ENCODE measurements at regions not wholly inside any gene's neighbourhood (a gene's known extent, or its start where the extent isn't known, plus 50 kb on each side); places are given as distances from the start of the nearest gene placed in this dataset.

GRCh38 chr4:164441109-164441508 is 312.8 kb upstream of the SMIM31 start:
- H3K4me3 ChIP-seq (ENCODE audit: low read depth in 1 of 3, low read length in 3 of 3): no peak overlapping the region
- 92 to 96% (median 94%) methylated on average over 1 of the region's 1 CpG for WGBS, 3 donors
- H3K9me3 ChIP-seq (ENCODE audit: control insufficient read depth in 2 of 2, insufficient read depth in 1 of 2, low read depth in 1 of 2, low read length in 1 of 2): no peaks in the 10 kb centered on the region
- H3K27me3 ChIP-seq (ENCODE audit: control insufficient read depth in 3 of 3, insufficient read depth in 3 of 3, low read length in 3 of 3): no peaks in the 10 kb centered on the region
- FAIRE-seq: no peak
- no peak overlapping the region for H3K27ac ChIP-seq (ENCODE audit: low read depth in 1 of 3, low read length in 2 of 3)
- H3K36me3 ChIP-seq (ENCODE audit: control insufficient read depth in 3 of 3, insufficient read depth in 2 of 3, low read depth in 1 of 3, low read length in 3 of 3): no peaks in the 10 kb centered on the region
- H3K4me1 ChIP-seq (ENCODE audit: control insufficient read depth in 3 of 3, insufficient read depth in 2 of 3, low read depth in 1 of 3, low read length in 2 of 3): no peaks in the 10 kb centered on the region
- DNase-seq: no peak

DNA sequence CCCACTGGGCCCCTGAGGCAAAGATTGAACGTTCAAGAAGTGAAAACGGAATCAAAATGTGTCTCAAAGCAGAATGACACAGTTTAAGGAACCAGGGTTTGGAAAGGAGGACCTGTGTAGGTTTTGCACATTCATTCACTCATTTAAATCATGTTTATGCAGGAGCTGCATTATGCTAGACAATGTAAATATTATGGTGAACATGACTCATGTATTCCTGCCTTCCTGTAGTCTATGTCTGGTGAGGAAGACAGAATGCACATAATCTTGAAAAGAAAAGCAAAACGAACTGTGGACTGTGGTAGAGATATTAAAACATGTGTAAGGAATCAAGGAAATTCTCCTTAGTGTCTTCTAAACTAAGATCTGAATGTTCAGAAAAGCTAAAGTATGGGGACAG is 311.8 kb upstream of the SMIM31 start:
- FAIRE-seq (no peak), DNase-seq (no peak)
- Histone ChIP-seq H3K36me3 (ENCODE audit: control insufficient read depth in 3 of 3, insufficient read depth in 2 of 3, low read depth in 1 of 3, low read length in 3 of 3) (no peaks in the 10 kb centered on the region), H3K27me3 (ENCODE audit: control insufficient read depth in 3 of 3, insufficient read depth in 3 of 3, low read length in 3 of 3) (no peaks in the 10 kb centered on the region), H3K4me1 (ENCODE audit: control insufficient read depth in 3 of 3, insufficient read depth in 2 of 3, low read depth in 1 of 3, low read length in 2 of 3) (no peaks in the 10 kb centered on the region), H3K9me3 (ENCODE audit: control insufficient read depth in 2 of 2, insufficient read depth in 1 of 2, low read depth in 1 of 2, low read length in 1 of 2) (no peaks in the 10 kb centered on the region), H3K4me3 (ENCODE audit: low read depth in 1 of 3, low read length in 3 of 3) (no peak overlapping the region), H3K27ac (ENCODE audit: low read depth in 1 of 3, low read length in 2 of 3) (no peak overlapping the region)
- WGBS, 3 donors: 42 to 45% (median 45%) methylated on average over 3 of the region's 3 CpGs

GRCh38 chr4:164446516-164446915 is 307.4 kb upstream of the SMIM31 start:
- H3K4me3 ChIP-seq (ENCODE audit: low read depth in 1 of 3, low read length in 3 of 3): no peak overlapping the region
- no peak for DNase-seq
- no peak overlapping the region for H3K27ac ChIP-seq (ENCODE audit: low read depth in 1 of 3, low read length in 2 of 3)
- H3K4me1 ChIP-seq (ENCODE audit: control insufficient read depth in 3 of 3, insufficient read depth in 2 of 3, low read depth in 1 of 3, low read length in 2 of 3): no peaks in the 10 kb centered on the region
- H3K27me3 ChIP-seq (ENCODE audit: control insufficient read depth in 3 of 3, insufficient read depth in 3 of 3, low read length in 3 of 3): no peaks in the 10 kb centered on the region
- H3K9me3 ChIP-seq (ENCODE audit: control insufficient read depth in 2 of 2, insufficient read depth in 1 of 2, low read depth in 1 of 2, low read length in 1 of 2): no peaks in the 10 kb centered on the region
- no peak for FAIRE-seq
- no peaks in the 10 kb centered on the region for H3K36me3 ChIP-seq (ENCODE audit: control insufficient read depth in 3 of 3, insufficient read depth in 2 of 3, low read depth in 1 of 3, low read length in 3 of 3)

DNA sequence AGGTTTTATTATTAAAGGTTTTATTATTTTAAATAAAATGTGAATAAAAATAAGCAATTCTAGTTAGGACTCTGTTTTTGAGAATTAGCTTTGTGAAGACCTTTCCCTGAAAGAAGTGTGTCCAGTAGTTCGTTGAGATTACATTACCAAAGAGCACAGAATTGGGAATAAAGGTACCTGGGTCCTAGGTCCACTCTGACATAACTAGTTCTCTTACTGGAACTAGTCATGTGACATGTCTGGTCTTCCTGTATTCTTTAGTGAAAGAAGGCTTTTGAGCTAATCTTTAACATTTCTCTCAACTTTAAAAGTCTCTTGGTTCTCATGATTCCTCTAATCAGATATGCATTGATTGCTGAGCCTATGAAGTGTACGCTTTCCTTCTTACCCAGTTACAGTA is 292.0 kb upstream of the SMIM31 start:
- H3K27me3 ChIP-seq (ENCODE audit: control insufficient read depth in 3 of 3, insufficient read depth in 3 of 3, low read length in 3 of 3): no peaks in the 10 kb centered on the region
- H3K9me3 ChIP-seq (ENCODE audit: control insufficient read depth in 2 of 2, insufficient read depth in 1 of 2, low read depth in 1 of 2, low read length in 1 of 2): peaks cover 0 to 2% of the 10 kb centered on the region in 2 donors
- no peak overlapping the region for H3K4me3 ChIP-seq (ENCODE audit: low read depth in 1 of 3, low read length in 3 of 3)
- peak in 1 of 2 donors; percentile 4 for DNase-seq
- no peak for FAIRE-seq
- no peaks in the 10 kb centered on the region for H3K36me3 ChIP-seq (ENCODE audit: control insufficient read depth in 3 of 3, insufficient read depth in 2 of 3, low read depth in 1 of 3, low read length in 3 of 3)
- 6 to 43% (median 27%) methylated on average over 2 of the region's 2 CpGs for WGBS, 3 donors
- H3K27ac ChIP-seq (ENCODE audit: low read depth in 1 of 3, low read length in 2 of 3): no peak overlapping the region
- H3K4me1 ChIP-seq (ENCODE audit: control insufficient read depth in 3 of 3, insufficient read depth in 2 of 3, low read depth in 1 of 3, low read length in 2 of 3): no peaks in the 10 kb centered on the region

- H3K27ac ChIP-seq (ENCODE audit: low read depth in 1 of 3, low read length in 2 of 3): no peak overlapping the region
- no peak for FAIRE-seq
- H3K4me1 ChIP-seq (ENCODE audit: control insufficient read depth in 3 of 3, insufficient read depth in 2 of 3, low read depth in 1 of 3, low read length in 2 of 3): no peaks in the 10 kb centered on the region
- H3K4me3 ChIP-seq (ENCODE audit: low read depth in 1 of 3, low read length in 3 of 3): no peak overlapping the region
- H3K27me3 ChIP-seq (ENCODE audit: control insufficient read depth in 3 of 3, insufficient read depth in 3 of 3, low read length in 3 of 3): no peaks in the 10 kb centered on the region
- H3K36me3 ChIP-seq (ENCODE audit: control insufficient read depth in 3 of 3, insufficient read depth in 2 of 3, low read depth in 1 of 3, low read length in 3 of 3): no peaks in the 10 kb centered on the region
- peaks cover 0 to 2% of the 10 kb centered on the region in 2 donors for H3K9me3 ChIP-seq (ENCODE audit: control insufficient read depth in 2 of 2, insufficient read depth in 1 of 2, low read depth in 1 of 2, low read length in 1 of 2)
- no peak for DNase-seq
Measured at GRCh38 chr4:164462471-164462870, 291.5 kb upstream of the SMIM31 start.

- 73 to 91% (median 78%) methylated on average over 1 of the region's 1 CpG for WGBS, 3 donors
- no peaks in the 10 kb centered on the region for H3K36me3 ChIP-seq (ENCODE audit: control insufficient read depth in 3 of 3, insufficient read depth in 2 of 3, low read depth in 1 of 3, low read length in 3 of 3)
- H3K4me3 ChIP-seq (ENCODE audit: low read depth in 1 of 3, low read length in 3 of 3): no peak overlapping the region
- H3K4me1 ChIP-seq (ENCODE audit: control insufficient read depth in 3 of 3, insufficient read depth in 2 of 3, low read depth in 1 of 3, low read length in 2 of 3): no peaks in the 10 kb centered on the region
- no peak overlapping the region for H3K27ac ChIP-seq (ENCODE audit: low read depth in 1 of 3, low read length in 2 of 3)
- peaks cover 0 to under 1% of the 10 kb centered on the region in 2 donors for H3K9me3 ChIP-seq (ENCODE audit: control insufficient read depth in 2 of 2, insufficient read depth in 1 of 2, low read depth in 1 of 2, low read length in 1 of 2)
- no peaks in the 10 kb centered on the region for H3K27me3 ChIP-seq (ENCODE audit: control insufficient read depth in 3 of 3, insufficient read depth in 3 of 3, low read length in 3 of 3)
- DNase-seq: no peak
- no peak for FAIRE-seq
Measured at GRCh38 chr4:164464313-164464712, 289.6 kb upstream of the SMIM31 start.

- no peak for FAIRE-seq
Measured at GRCh38 chr4:164467493-164467892, 286.4 kb upstream of the SMIM31 start.

DNA sequence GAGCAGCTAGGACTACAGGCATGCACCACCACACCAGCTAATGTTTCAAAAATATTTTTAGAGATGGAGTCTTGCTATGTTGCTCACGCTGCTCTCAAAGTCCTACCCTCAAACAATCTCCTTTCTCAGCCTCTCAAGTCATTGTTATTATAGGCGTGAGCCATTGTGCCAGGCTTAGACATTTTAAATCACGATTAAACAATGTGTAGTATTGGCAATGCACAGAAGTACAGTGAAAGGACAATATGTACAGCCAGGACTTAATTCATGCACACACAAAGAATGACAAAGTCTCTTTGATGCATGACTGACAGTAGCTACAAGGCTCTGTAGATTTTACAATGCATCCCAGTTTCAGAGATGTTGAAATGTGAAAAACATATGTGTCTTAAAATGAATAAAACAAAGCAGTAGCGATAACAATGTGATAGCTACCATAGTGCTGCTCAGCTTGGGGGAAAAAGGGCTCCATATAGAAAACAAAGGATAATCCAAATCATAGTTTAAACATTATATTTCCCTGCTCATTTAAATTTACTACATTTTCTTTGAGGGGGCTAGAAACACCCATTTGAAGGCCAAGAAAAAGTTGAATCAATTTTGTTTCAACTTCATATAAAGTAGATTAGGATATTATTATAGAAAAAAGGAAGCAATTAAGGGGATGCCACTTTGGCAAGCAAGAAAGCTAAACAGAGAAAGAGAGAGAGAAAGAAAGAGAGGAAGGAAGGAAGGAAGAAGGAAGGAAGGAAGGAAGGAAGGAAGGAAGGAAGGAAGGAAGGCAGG is 272.4 kb upstream of the SMIM31 start:
- Histone ChIP-seq H3K9me3 (ENCODE audit: control insufficient read depth in 2 of 2, insufficient read depth in 1 of 2, low read depth in 1 of 2, low read length in 1 of 2) (no peaks in the 10 kb centered on the region), H3K4me3 (ENCODE audit: low read depth in 1 of 3, low read length in 3 of 3) (no peak overlapping the region), H3K27ac (ENCODE audit: low read depth in 1 of 3, low read length in 2 of 3) (no peak overlapping the region), H3K27me3 (ENCODE audit: control insufficient read depth in 3 of 3, insufficient read depth in 3 of 3, low read length in 3 of 3) (no peaks in the 10 kb centered on the region), H3K36me3 (ENCODE audit: control insufficient read depth in 3 of 3, insufficient read depth in 2 of 3, low read depth in 1 of 3, low read length in 3 of 3) (no peaks in the 10 kb centered on the region), H3K4me1 (ENCODE audit: control insufficient read depth in 3 of 3, insufficient read depth in 2 of 3, low read depth in 1 of 3, low read length in 2 of 3) (no peaks in the 10 kb centered on the region)
- DNase-seq: no peak
- 72 to 84% (median 76%) methylated on average over 4 of the region's 4 CpGs for WGBS, 3 donors
- FAIRE-seq: no peak

More at GRCh38 chr4:164467493-164467892, 286.4 kb upstream of the SMIM31 start:
- Histone ChIP-seq H3K9me3 (ENCODE audit: control insufficient read depth in 2 of 2, insufficient read depth in 1 of 2, low read depth in 1 of 2, low read length in 1 of 2) (no peaks in the 10 kb centered on the region), H3K36me3 (ENCODE audit: control insufficient read depth in 3 of 3, insufficient read depth in 2 of 3, low read depth in 1 of 3, low read length in 3 of 3) (no peaks in the 10 kb centered on the region), H3K4me1 (ENCODE audit: control insufficient read depth in 3 of 3, insufficient read depth in 2 of 3, low read depth in 1 of 3, low read length in 2 of 3) (no peaks in the 10 kb centered on the region), H3K27ac (ENCODE audit: low read depth in 1 of 3, low read length in 2 of 3) (no peak overlapping the region), H3K4me3 (ENCODE audit: low read depth in 1 of 3, low read length in 3 of 3) (no peak overlapping the region), H3K27me3 (ENCODE audit: control insufficient read depth in 3 of 3, insufficient read depth in 3 of 3, low read length in 3 of 3) (no peaks in the 10 kb centered on the region)
- 56 to 76% (median 56%) methylated on average over 3 of the region's 3 CpGs for WGBS, 3 donors
- DNase-seq: no peak

GRCh38 chr4:164482092-164482404 is 271.9 kb upstream of the SMIM31 start:
- no peak for FAIRE-seq
- H3K9me3 ChIP-seq (ENCODE audit: control insufficient read depth in 2 of 2, insufficient read depth in 1 of 2, low read depth in 1 of 2, low read length in 1 of 2): no peaks in the 10 kb centered on the region
- H3K27ac ChIP-seq (ENCODE audit: low read depth in 1 of 3, low read length in 2 of 3): no peak overlapping the region
- DNase-seq: no peak
- no peaks in the 10 kb centered on the region for H3K36me3 ChIP-seq (ENCODE audit: control insufficient read depth in 3 of 3, insufficient read depth in 2 of 3, low read depth in 1 of 3, low read length in 3 of 3)
- H3K4me3 ChIP-seq (ENCODE audit: low read depth in 1 of 3, low read length in 3 of 3): no peak overlapping the region
- H3K4me1 ChIP-seq (ENCODE audit: control insufficient read depth in 3 of 3, insufficient read depth in 2 of 3, low read depth in 1 of 3, low read length in 2 of 3): no peaks in the 10 kb centered on the region
- WGBS, 3 donors: 64 to 77% (median 71%) methylated on average over 4 of the region's 4 CpGs
- no peaks in the 10 kb centered on the region for H3K27me3 ChIP-seq (ENCODE audit: control insufficient read depth in 3 of 3, insufficient read depth in 3 of 3, low read length in 3 of 3)

Measured in small intestine (tissue), 7 donors.